Activated naive CD4-positive, alpha-beta T cell treated with anti-CD3 and anti-CD28 coated beads for 36 hours (primary cell): ENCODE measurements at regions not wholly inside any gene's neighbourhood (a gene's known extent, or its start where the extent isn't known, plus 50 kb on each side); places are given as distances from the start of the nearest gene placed in this dataset.
"Not testable (repeated sequence)": the region's sequence is repeated elsewhere in the genome, so short reads cannot be mapped to it uniquely, and the experiment has no call there.

Experiments used
- CTCF ChIA-PET: fragments of 350-600 bp; sonication (Branson Sonifier 250); formaldehyde crosslinking; loops from one replicate; lab custom pipeline; 2021; ENCODE audit warnings: antibody characterized with exemption; lab: Charles Lee
- DNase-seq: peaks from one replicate; pipeline ENCODE4 v3.0.0-alpha.2; 2020
- H3K27ac Mint-ChIP-seq: one replicate; pipeline ENCODE4 v1.8.0; 2021; ENCODE audit warnings: mild to moderate bottlenecking, mixed read lengths
- H3K27me3 Mint-ChIP-seq: one replicate; pipeline ENCODE4 v1.8.0; 2021; ENCODE audit warnings: low read depth, mixed read lengths
- H3K36me3 Mint-ChIP-seq: one replicate; pipeline ENCODE4 v1.8.0; 2021; ENCODE audit warnings: low read depth, mixed read lengths
- H3K4me1 Mint-ChIP-seq: one replicate; pipeline ENCODE4 v1.8.0; 2021; ENCODE audit warnings: low read depth, mixed read lengths
- H3K4me3 Mint-ChIP-seq: one replicate; pipeline ENCODE4 v1.8.0; 2021; ENCODE audit warnings: mild to moderate bottlenecking, moderate library complexity, mixed read lengths
- H3K9me3 Mint-ChIP-seq: one replicate; pipeline ENCODE4 v1.8.0; 2021; ENCODE audit warnings: mixed read lengths
- intact Hi-C: fragments of 100-400 bp; cut with micrococcal nuclease; formaldehyde crosslinking; loops from one replicate; pipeline ENCODE4 v1.15.1; 2023

DNA sequence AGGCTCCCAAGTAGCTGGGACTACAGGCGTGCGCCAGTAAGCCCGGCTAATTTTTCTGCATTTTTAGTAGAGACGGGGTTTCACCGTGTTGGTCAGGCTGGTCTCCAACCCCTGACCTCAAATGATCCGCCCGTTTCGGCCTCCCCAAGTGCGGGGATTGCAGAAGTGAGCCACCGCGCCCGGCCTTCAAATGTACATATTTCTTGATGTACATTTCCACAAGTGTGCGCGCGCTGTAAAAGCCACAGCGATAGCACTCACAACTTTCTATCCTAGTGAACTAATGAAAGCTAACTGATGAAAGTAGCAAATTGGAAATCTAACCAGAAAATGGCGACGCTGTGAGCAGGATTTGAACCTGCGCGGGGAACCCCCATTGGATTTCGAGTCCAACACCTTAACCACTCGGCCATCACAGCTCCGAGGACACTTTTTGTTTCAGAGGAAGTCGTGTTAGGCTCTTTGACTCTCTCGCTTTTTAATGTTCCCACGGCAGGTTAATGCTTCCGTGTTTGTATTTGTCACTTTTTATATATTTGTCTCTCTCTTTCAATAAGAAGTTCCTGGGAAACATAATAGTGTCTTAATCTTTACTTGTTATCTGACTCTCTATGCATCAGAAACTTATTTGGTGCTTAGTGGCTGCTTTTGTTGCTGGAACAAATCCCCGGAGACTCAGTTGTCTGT lies 199.4 kb upstream of the ZNF184 start:
- H3K36me3 Mint-ChIP-seq = no peaks in the 10 kb centered on the region
- peak overlapping the region; percentile 44 for H3K4me3 Mint-ChIP-seq
- H3K4me1 Mint-ChIP-seq = peaks cover 34% of the 10 kb centered on the region
- intact Hi-C loops = loop anchor here (1.0 to 5.0 kb wide), 2 partner anchors 8 to 390 kb away; no protein-coding TSS in a partner anchor
- H3K9me3 Mint-ChIP-seq = no peaks in the 10 kb centered on the region
- peak; percentile 72 for DNase-seq
- H3K27me3 Mint-ChIP-seq = peaks cover 74% of the 10 kb centered on the region
- CTCF ChIA-PET = interaction anchor here (0.6 kb wide), 1 partner anchor 15 kb away, joined by 6 read pairs; no protein-coding TSS in a partner anchor
- H3K27ac Mint-ChIP-seq = peak overlapping the region; percentile 66

- Mint-ChIP-seq H3K9me3 (no peaks in the 10 kb centered on the region), H3K27me3 (peaks cover 80% of the 10 kb centered on the region), H3K4me1 (peaks cover 36% of the 10 kb centered on the region), H3K4me3 (peak overlapping the region; percentile 62), H3K27ac (peak overlapping the region; percentile 11), H3K36me3 (no peaks in the 10 kb centered on the region)
- intact Hi-C loops = loop anchor here (1.0 to 5.0 kb wide), 6 partner anchors 17 to 492 kb away; no protein-coding TSS in a partner anchor
- CTCF ChIA-PET = interaction anchor here (1.1 to 1.5 kb wide), 2 partner anchors 18 to 60 kb away, joined by 3 to 4 read pairs; no protein-coding TSS in a partner anchor
- DNase-seq = peak; percentile 39
These were observed 196.9 kb upstream of the ZNF184 start for GRCh38 chr6:27669624-27670301.

- DNase-seq = no peak
- Mint-ChIP-seq H3K27me3 (peaks cover 80% of the 10 kb centered on the region), H3K36me3 (no peaks in the 10 kb centered on the region), H3K27ac (no peak overlapping the region), H3K9me3 (no peaks in the 10 kb centered on the region), H3K4me3 (peak overlapping the region; percentile 62), H3K4me1 (peaks cover 36% of the 10 kb centered on the region)
- CTCF ChIA-PET = interaction anchor here (1.5 kb wide), 1 partner anchor 19 kb away, joined by 4 read pairs; no protein-coding TSS in a partner anchor
- intact Hi-C loops = loop anchor here (2.0 to 5.0 kb wide), 4 partner anchors 18 to 492 kb away; no protein-coding TSS in a partner anchor
These were observed 196.4 kb upstream of the ZNF184 start for GRCh38 chr6:27669295-27669623.

- peaks cover 77% of the 10 kb centered on the region for H3K27me3 Mint-ChIP-seq
- H3K4me1 Mint-ChIP-seq = peaks cover 36% of the 10 kb centered on the region
- intact Hi-C loops = loop anchor here (2.0 to 5.0 kb wide), 4 partner anchors 18 to 491 kb away; no protein-coding TSS in a partner anchor
- no peaks in the 10 kb centered on the region for H3K9me3 Mint-ChIP-seq
- CTCF ChIA-PET = interaction anchor here (1.5 kb wide), 1 partner anchor 19 kb away, joined by 4 read pairs; no protein-coding TSS in a partner anchor
- no peaks in the 10 kb centered on the region for H3K36me3 Mint-ChIP-seq
- peak overlapping the region; percentile 62 for H3K4me3 Mint-ChIP-seq
- H3K27ac Mint-ChIP-seq = peak overlapping the region; percentile 74
- DNase-seq = peak; percentile 81
These were observed 195.8 kb upstream of the ZNF184 start for GRCh38 chr6:27668442-27669294.

DNA sequence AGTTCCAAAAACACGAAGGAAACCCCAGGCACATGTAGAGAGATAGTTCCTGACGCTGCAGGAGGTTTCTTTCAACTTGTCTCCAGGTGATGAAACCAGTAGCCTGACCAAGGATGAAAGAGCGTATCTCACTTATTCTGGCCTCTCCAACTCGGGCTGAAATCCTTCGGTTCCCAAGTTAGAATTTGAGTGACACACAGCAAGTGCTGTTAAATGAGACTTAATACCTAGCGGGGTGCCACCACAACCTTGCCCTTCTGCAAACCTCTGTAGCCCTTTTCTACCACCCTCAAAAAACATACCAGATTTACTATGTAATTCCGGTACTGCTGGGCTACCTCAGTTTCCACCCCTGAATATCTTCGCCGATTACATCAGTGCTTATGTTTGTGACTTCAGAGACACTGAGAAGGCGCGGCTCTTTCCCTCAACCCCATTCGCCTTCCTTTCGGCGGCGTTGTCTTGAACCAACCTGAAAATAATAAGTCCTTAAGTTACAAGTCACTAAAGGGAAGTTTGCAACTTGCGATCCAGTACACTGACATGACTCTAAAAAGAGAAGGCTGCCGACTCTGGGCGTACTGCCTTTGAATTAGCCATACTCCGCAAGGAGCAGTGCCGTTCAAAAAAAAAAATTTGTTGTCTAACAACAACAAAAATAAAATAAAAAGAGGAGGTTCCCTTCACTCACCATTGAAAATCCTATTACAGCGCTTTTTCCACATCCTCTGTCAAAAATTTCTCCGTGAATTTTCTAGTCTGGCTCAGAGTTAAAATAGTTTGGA lies 194.9 kb upstream of the ZNF184 start:
- H3K4me3 Mint-ChIP-seq = peak overlapping the region; percentile 49
- no peaks in the 10 kb centered on the region for H3K36me3 Mint-ChIP-seq
- H3K27me3 Mint-ChIP-seq = peaks cover 76% of the 10 kb centered on the region
- intact Hi-C loops = loop anchor here (2.0 to 5.0 kb wide), 4 partner anchors 19 to 491 kb away; no protein-coding TSS in a partner anchor
- H3K27ac Mint-ChIP-seq = peak overlapping the region; percentile 74
- no peaks in the 10 kb centered on the region for H3K9me3 Mint-ChIP-seq
- CTCF ChIA-PET = no interaction called here
- no peak for DNase-seq
- peaks cover 36% of the 10 kb centered on the region for H3K4me1 Mint-ChIP-seq

DNA sequence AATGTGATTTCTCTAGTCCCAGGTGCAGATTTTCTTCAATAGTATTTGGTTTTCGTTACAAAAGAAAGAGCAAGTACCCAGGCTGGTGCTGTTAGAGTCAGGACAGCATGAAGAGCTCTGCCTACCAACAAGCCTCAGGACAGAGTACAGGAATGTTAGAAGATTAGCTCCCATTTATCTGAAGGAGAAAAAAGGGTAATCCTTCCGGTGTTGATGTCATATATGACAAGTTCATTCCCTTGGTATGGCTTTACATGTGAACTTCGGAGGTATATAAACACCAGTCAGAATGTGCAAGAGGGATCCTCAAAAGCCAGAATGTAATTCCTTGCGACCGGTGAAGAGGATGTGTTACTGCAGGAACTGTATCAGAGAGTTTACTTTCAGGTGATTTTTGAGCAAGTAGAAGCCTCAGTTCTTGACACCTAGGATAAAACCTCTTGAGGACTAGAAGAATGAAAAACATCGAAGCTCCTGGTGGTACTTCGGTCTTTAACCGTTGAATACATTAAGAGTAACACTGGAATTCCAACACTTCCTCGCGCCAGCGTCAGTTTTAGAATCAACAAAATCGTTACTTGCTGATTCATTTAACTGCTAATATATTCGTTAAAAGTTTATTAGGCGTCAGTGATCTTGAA lies 194.2 kb upstream of the ZNF184 start:
- no peak for DNase-seq
- intact Hi-C loops = loop anchor here (5.0 kb wide), 3 partner anchors 75 to 490 kb away; no protein-coding TSS in a partner anchor
- H3K9me3 Mint-ChIP-seq = no peaks in the 10 kb centered on the region
- H3K27ac Mint-ChIP-seq = no peak overlapping the region
- CTCF ChIA-PET = no interaction called here
- peak overlapping the region; percentile 49 for H3K4me3 Mint-ChIP-seq
- peaks cover 76% of the 10 kb centered on the region for H3K27me3 Mint-ChIP-seq
- peaks cover 29% of the 10 kb centered on the region for H3K4me1 Mint-ChIP-seq
- no peaks in the 10 kb centered on the region for H3K36me3 Mint-ChIP-seq

DNA sequence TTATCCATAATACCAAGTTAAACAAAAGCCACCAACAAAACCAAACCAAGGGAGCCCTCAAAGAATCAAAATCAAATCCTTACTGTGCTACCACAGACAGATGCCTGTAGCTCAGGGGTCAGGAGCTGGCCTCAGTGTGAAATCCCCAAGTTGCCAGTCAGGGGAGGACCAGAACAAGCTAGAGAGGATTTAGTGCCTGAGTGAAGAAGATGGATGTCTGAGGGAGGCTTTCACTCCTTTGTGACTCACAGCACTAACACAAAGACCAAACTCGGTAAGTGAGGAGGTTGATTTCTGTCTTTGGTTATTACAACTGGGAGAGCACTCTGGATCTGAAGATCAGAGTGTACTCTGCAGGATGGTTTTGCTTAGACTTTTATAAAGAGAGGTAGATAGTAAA lies 189.9 kb upstream of the ZNF184 start:
- H3K27ac Mint-ChIP-seq = no peak overlapping the region
- no peak overlapping the region for H3K4me3 Mint-ChIP-seq
- H3K36me3 Mint-ChIP-seq = no peaks in the 10 kb centered on the region
- CTCF ChIA-PET = interaction anchor here (0.7 kb wide), 1 partner anchor 353 kb away, joined by 5 read pairs; no protein-coding TSS in a partner anchor
- intact Hi-C loops = no loop called here
- H3K9me3 Mint-ChIP-seq = no peaks in the 10 kb centered on the region
- peaks cover 7% of the 10 kb centered on the region for H3K4me1 Mint-ChIP-seq
- H3K27me3 Mint-ChIP-seq = peaks cover 47% of the 10 kb centered on the region
- DNase-seq = no peak

- intact Hi-C loops, H3K4me1 Mint-ChIP-seq, H3K9me3 Mint-ChIP-seq, DNase-seq, H3K27ac Mint-ChIP-seq, H3K4me3 Mint-ChIP-seq, H3K36me3 Mint-ChIP-seq: not testable (repeated sequence)
- CTCF ChIA-PET = interaction anchor here (0.7 kb wide), 1 partner anchor 352 kb away, joined by 5 read pairs; no protein-coding TSS in a partner anchor
- peaks cover 41% of the 10 kb centered on the region for H3K27me3 Mint-ChIP-seq
These were observed 189.3 kb upstream of the ZNF184 start for GRCh38 chr6:27662212-27662611.

GRCh38 chr6:27653143-27653825 lies 180.4 kb upstream of the ZNF184 start:
- peaks cover 49% of the 10 kb centered on the region for H3K27me3 Mint-ChIP-seq
- CTCF ChIA-PET, H3K4me3 Mint-ChIP-seq, H3K27ac Mint-ChIP-seq, intact Hi-C loops, DNase-seq, H3K4me1 Mint-ChIP-seq, H3K9me3 Mint-ChIP-seq, H3K36me3 Mint-ChIP-seq: not testable (repeated sequence)

GRCh38 chr6:27651371-27651732 lies 178.4 kb upstream of the ZNF184 start:
- H3K36me3 Mint-ChIP-seq = peaks cover 3% of the 10 kb centered on the region
- no peak for DNase-seq
- no peak overlapping the region for H3K27ac Mint-ChIP-seq
- no peak overlapping the region for H3K4me3 Mint-ChIP-seq
- H3K27me3 Mint-ChIP-seq = peaks cover 57% of the 10 kb centered on the region
- intact Hi-C loops = no loop called here
- peaks cover 1% of the 10 kb centered on the region for H3K9me3 Mint-ChIP-seq
- H3K4me1 Mint-ChIP-seq = peaks cover 2% of the 10 kb centered on the region
- CTCF ChIA-PET = no interaction called here
